HG02840 (cell line): ENCODE measurements at regions not wholly inside any gene's neighbourhood (a gene's known extent, or its start where the extent isn't known, plus 50 kb on each side); places are given as distances from the start of the nearest gene placed in this dataset.
A peak's percentile ranks its signal among the peaks of the same experiment; 100 is the strongest.
"Not testable (repeated sequence)": the region's sequence is repeated elsewhere in the genome, so short reads cannot be mapped to it uniquely, and the experiment has no call there.

ENCODE experiments used
- ATAC-seq: cut with Tn5 transposase; IDR thresholded peaks from one replicate; pipeline ENCODE4 v1.9.1; 2021; ENCODE audit warnings: mild to moderate bottlenecking, moderate library complexity, moderate number of reproducible peaks; ENCODE audit not compliant: unreplicated experiment, low FRiP score

- ATAC-seq, result not testable (repeated sequence)
Observed at GRCh38 chr2:215889240-215889969, 123.9 kb downstream of the MREG start.

DNA sequence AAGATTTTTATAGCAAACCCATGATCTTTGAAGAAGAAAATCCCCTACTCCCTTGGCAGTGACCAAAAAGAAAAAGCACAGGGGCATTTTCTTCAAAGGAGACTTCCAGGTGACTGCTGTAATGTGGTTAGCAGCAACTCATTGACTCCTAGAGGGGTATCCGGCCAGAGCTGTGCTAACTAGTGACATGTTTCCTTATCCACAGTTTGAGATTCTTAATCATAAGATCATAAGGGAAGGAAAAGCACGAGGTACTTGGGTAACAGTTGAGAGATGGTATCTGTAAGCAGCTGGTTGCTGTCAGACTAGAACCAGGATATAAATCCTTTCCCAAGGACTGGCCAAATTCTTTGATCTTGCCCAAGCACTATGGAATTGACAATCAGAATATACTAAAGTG lies 124.7 kb downstream of the MREG start:
- no peak for ATAC-seq

GRCh38 chr2:215887303-215887702 lies 126.0 kb downstream of the MREG start:
- ATAC-seq, result no peak

DNA sequence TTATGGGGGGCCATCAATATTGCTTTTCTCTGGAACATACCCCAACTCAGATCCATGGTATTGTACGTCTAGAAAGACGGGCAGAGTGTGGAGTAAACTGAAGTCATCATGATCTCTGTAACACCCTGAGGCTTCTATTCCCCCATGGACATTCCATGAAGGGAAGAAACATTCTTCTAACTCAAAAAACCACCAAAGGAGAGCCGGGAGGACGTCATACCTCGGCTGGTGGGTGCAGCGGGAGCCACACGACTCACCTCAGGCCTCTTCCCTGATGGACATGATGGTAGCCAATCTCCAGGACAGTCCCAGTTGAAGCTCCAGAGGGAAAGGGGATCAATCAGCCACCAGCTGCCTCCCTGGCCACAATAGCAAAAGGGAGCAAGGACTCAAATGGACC lies 127.3 kb downstream of the MREG start:
- no peak for ATAC-seq

- ATAC-seq, result no peak
Observed at GRCh38 chr2:215885536-215885935, 127.8 kb downstream of the MREG start.

DNA sequence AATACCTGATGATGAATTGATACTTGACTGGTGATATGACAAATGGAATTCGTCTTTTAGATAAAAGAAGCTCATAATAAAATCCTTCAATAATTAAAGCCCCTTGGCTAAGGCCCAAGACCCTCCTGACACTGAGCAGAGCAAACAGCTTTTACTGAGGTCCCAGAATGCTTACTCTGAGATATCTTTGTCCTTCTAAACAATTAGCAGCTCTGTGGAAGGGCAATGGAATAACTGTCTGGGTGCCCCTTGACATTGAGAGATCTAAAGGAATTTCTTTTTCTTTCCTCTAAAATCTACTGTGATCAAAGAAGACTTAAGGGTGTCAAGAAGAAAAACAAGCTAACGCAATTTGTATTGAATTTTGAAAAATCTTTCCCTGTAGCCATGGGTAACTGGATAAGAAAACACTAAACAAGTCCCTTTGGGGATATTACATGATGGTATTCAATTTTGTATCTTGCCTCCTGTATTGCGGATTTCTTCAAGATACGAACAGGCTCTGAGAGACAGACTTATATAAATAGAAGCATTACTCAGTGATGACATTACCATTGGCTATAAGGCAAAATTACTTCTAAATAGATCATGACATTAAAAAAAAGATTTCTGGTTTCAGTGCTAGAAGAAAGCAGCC lies 128.8 kb downstream of the MREG start:
- no peak for ATAC-seq

DNA sequence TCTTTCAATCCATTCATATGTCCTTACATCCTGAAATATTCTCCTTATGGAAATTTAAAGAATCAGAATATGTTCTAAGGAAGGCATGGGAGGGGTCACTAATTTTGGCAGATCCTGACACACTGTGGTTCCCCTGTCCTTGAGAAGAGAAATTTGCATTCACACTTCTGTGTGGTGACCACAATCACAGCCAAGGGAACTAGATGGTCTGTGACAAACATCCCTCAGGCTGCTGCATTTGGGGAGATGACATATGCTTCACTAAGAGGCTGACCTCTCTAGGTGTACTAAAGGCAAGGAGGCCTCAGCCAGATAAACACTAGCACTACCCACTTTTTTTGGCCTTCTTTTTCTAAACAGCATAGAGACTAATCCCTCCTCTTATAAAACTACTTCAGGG lies 129.6 kb downstream of the MREG start:
- peak; percentile 43 for ATAC-seq

- ATAC-seq, result no peak
Observed at GRCh38 chr2:215882689-215883088, 130.7 kb downstream of the MREG start.

DNA sequence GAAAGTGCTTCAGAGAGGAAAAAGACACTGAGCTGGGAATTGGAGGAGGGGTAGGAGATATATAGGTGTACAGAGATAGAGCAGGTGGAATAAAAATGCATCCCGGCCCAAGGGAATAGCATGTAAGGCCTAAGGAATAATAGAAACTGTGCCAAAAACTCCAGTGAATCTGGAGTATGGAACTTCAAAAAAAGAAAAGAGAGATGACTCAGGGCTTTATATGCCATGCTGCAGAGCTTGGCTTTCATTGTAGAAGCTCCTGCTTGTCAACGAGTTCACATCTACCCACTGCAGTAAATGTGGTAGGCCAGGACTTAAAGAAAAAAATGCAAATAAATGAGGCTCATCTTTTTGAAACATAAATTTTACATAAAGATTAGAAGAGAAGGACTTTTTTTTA lies 131.8 kb downstream of the MREG start:
- ATAC-seq, result no peak

DNA sequence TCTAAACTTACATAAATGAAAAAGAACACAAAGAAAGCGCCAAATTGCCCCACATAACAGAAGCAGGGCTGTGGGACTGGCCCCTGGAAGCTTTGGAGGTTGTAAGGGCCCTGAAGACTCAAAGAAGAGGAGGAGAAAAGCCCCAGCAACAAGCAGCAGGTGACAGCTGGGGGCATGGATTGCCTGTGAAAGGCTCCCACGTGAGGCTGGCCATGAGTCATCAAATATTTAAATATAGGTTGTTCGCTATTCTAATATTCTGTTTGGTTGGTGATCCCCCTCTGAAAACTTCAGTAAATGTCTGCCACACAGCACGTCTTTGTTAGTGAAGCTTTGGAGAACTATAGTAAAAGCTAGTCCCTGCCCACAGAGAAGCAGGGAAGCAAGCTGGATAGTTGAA lies 132.4 kb downstream of the MREG start:
- peak; percentile 72 for ATAC-seq

GRCh38 chr2:215879977-215880940 lies 133.1 kb downstream of the MREG start:
- ATAC-seq, result no peak

GRCh38 chr2:215879331-215879730 lies 134.0 kb downstream of the MREG start:
- no peak for ATAC-seq

- ATAC-seq, result no peak
Observed at GRCh38 chr2:215878476-215879063, 134.8 kb downstream of the MREG start.

DNA sequence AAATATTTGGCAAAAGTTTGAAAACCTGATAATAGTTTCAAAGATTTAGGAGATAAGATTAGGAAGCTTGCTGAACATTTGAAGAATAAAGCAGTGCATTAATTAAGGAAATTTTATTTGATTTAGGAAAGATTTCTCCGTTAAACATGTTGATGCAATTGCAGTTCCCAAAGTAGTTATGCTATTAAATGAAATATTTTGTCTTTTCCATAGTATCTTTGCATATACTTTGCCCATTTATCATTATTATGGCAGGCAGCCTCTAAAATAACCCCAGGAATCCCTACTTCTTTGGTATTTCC lies 136.5 kb downstream of the MREG start:
- no peak for ATAC-seq

- ATAC-seq, result no peak
Observed at GRCh38 chr2:215876139-215876936, 137.0 kb downstream of the MREG start.

DNA sequence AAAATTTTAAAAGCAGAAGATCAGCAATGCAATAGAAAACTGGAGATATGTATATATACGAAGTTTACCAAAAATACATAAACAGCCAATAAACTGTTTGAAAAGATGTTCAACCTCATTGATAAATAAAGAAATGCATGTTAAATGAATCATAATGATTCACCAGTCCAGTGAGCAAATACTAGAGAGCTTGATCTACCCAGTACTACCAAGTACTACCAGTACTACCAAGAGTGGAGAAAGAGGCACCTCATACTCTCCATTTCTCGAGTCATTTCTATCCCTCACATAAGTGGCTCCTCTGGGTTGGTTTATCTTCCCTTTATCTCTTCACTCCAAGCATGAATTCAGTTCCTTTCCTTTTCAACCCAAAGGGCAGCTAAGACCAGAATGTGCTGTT lies 138.9 kb downstream of the MREG start:
- no peak for ATAC-seq

DNA sequence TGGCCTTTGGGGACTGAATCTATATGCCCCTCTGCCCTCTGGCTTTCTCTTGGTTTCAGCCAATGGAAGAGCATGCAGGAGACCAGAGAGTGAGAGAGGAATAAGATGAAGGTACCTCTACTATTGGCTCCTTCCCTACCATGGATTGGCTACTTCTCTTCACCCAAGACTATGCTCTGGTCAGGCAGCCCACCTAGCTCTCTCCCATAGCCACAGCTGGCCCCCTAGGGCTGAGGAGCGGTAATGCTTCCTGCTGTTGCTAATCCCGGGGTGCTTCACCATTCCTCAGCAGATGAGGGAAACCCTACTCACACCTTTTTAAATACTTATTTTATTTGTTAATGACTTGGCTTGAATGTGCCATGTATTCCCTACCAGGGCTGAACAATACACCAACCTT lies 142.4 kb downstream of the MREG start:
- no peak for ATAC-seq

DNA sequence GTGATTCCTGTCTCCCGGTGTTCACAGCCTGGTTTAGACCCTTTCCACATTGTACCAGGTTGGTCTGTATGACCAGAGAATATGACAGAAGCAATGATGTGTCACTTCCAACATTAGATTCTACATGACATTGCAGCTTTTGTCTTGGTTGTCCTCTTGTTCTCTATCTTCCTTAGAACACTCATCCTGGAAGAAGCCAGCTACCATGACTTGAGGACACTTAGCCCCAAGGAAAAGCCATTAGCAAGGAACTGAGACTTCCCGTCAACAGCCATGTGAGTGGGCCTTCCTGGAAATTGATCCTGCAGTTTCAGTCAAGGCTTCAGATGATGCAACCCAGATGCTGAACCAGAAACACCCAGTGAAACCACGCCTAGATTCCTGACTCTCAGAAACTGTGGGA lies 143.3 kb downstream of the MREG start:
- ATAC-seq, result no peak

GRCh38 chr2:215868846-215869543 lies 144.4 kb downstream of the MREG start:
- ATAC-seq, result no peak

GRCh38 chr2:215866606-215867005 lies 146.7 kb downstream of the MREG start:
- no peak for ATAC-seq
